GM11168 (cell line): ENCODE measurements at regions not wholly inside any gene's neighbourhood (a gene's known extent, or its start where the extent isn't known, plus 50 kb on each side); places are given as distances from the start of the nearest gene placed in this dataset.

Source experiments
- in situ Hi-C: fragments of 300-500 bp; cut with MboI; formaldehyde crosslinking; loops from one replicate; pipeline ENCODE4 v1.12.0; 2022; ENCODE audit warnings: low sequenced_read_pairs; ENCODE audit not compliant: unreplicated experiment

- in situ Hi-C loops, result no loop called here
These were observed 275.2 kb downstream of the SHQ1 start for GRCh38 chr3:72573051-72573450.

GRCh38 chr3:72572489-72573007 lies 275.7 kb downstream of the SHQ1 start:
- in situ Hi-C loops, result no loop called here

GRCh38 chr3:72571638-72572114 lies 276.6 kb downstream of the SHQ1 start:
- in situ Hi-C loops, result no loop called here

GRCh38 chr3:72571052-72571451 lies 277.2 kb downstream of the SHQ1 start:
- in situ Hi-C loops, result no loop called here

- in situ Hi-C loops, result no loop called here
These were observed 278.3 kb downstream of the SHQ1 start for GRCh38 chr3:72569754-72570440.

GRCh38 chr3:72568083-72568482 lies 280.2 kb downstream of the SHQ1 start:
- in situ Hi-C loops, result no loop called here

- in situ Hi-C loops, result no loop called here
These were observed 280.8 kb downstream of the SHQ1 start for GRCh38 chr3:72567474-72567873.

GRCh38 chr3:72565593-72565992 lies 282.7 kb downstream of the SHQ1 start:
- in situ Hi-C loops, result no loop called here

GRCh38 chr3:72563690-72564370 lies 284.4 kb downstream of the SHQ1 start:
- in situ Hi-C loops, result no loop called here

- in situ Hi-C loops, result no loop called here
These were observed 287.2 kb downstream of the SHQ1 start for GRCh38 chr3:72560846-72561675.

- in situ Hi-C loops, result no loop called here
These were observed 288.9 kb downstream of the SHQ1 start for GRCh38 chr3:72559385-72559784.

GRCh38 chr3:72558001-72558400 lies 290.2 kb downstream of the SHQ1 start:
- in situ Hi-C loops, result no loop called here

- in situ Hi-C loops, result no loop called here
These were observed 292.5 kb downstream of the SHQ1 start for GRCh38 chr3:72555714-72556113.

GRCh38 chr3:72554689-72555088 lies 293.6 kb downstream of the SHQ1 start:
- in situ Hi-C loops, result no loop called here

- in situ Hi-C loops, result no loop called here
These were observed 294.9 kb downstream of the SHQ1 start for GRCh38 chr3:72553298-72553697.

GRCh38 chr3:72550582-72551262 lies 297.5 kb downstream of the SHQ1 start:
- in situ Hi-C loops, result no loop called here

GRCh38 chr3:72549761-72550581 lies 298.3 kb downstream of the SHQ1 start:
- in situ Hi-C loops, result no loop called here

GRCh38 chr3:72548981-72549380 lies 299.3 kb downstream of the SHQ1 start:
- in situ Hi-C loops, result no loop called here

- in situ Hi-C loops, result no loop called here
These were observed 299.8 kb downstream of the SHQ1 start for GRCh38 chr3:72548461-72548860.
